ENCODE measurements at regions not wholly inside any gene's neighbourhood (a gene's known extent, or its start where the extent isn't known, plus 50 kb on each side); places are given as distances from the start of the nearest gene placed in this dataset.

GRCh38 chr11:28629235-28629634 is 521.0 kb downstream of the METTL15 start:
- Mint-ChIP-seq H3K4me3 (no peak overlapping the region), H3K4me1 (ENCODE audit: low read depth) (no peaks in the 10 kb centered on the region), H3K9me3 (peaks cover 0 to 7% of the 10 kb centered on the region in 2 donors), H3K36me3 (ENCODE audit: insufficient read depth in 2 of 2) (no peaks in the 10 kb centered on the region), H3K27me3 (ENCODE audit: low read depth) (no peaks in the 10 kb centered on the region), H3K27ac (no peak overlapping the region)
- no peak for ATAC-seq (replicated peaks in 1 of 2)
- DNase-seq = no peak

DNA sequence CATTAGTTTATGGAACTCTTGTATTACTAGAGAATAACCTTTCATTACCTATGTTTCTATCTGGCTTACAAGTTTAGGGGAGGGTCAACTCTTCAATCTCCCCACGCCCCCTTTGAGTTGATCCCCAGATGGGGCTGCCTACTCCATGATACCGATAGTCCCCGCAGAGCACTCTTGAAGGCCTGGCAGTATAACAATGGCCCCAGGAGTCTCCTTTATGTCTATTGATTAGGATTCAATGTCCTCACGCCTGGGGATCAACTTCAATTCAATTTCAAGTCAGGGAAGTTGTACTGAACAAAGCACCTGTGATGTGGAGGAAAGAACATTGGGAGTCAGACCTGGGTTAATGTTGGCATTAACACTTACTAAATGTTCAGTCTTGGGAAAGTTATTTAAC is 520.2 kb downstream of the METTL15 start:
- no peaks in the 10 kb centered on the region for H3K4me1 Mint-ChIP-seq (ENCODE audit: low read depth)
- ATAC-seq (replicated peaks in 1 of 2) (no peak), DNase-seq (no peak)
- no peaks in the 10 kb centered on the region for H3K36me3 Mint-ChIP-seq (ENCODE audit: insufficient read depth in 2 of 2)
- no peak overlapping the region for H3K27ac Mint-ChIP-seq
- peaks cover 1 to 7% of the 10 kb centered on the region in 2 donors for H3K9me3 Mint-ChIP-seq
- no peak overlapping the region for H3K4me3 Mint-ChIP-seq
- no peaks in the 10 kb centered on the region for H3K27me3 Mint-ChIP-seq (ENCODE audit: low read depth)

DNA sequence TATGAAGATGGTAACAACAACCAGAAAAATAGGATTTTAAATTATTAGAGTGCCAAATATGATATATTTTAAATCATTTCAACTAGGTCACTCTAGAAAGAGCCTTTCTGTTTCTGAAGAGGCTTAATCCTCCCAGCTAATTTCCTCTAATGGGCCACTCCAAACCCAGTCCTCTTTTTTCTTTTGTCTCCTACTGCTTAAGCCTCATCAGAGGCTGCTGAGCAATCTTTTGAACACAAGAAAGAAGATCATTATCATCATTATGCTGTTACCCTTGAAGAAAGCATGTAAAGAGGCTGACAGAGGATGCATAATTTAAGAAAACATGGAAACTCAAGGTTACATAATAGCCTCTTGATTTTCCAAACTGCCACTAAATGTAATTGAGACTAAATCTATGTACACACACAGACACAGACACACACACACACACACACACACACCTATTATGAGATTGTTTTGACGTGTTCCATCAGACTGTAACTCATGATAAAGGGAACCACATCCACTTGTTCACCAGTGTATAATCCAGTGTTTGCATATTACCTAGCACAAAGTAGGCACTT is 519.6 kb downstream of the METTL15 start:
- Mint-ChIP-seq H3K27me3 (ENCODE audit: low read depth) (no peaks in the 10 kb centered on the region), H3K4me1 (ENCODE audit: low read depth) (no peaks in the 10 kb centered on the region), H3K27ac (no peak overlapping the region), H3K4me3 (no peak overlapping the region), H3K36me3 (ENCODE audit: insufficient read depth in 2 of 2) (no peaks in the 10 kb centered on the region), H3K9me3 (peaks cover 1 to 7% of the 10 kb centered on the region in 2 donors)
- DNase-seq (no peak), ATAC-seq (replicated peaks in 1 of 2) (no peak)

DNA sequence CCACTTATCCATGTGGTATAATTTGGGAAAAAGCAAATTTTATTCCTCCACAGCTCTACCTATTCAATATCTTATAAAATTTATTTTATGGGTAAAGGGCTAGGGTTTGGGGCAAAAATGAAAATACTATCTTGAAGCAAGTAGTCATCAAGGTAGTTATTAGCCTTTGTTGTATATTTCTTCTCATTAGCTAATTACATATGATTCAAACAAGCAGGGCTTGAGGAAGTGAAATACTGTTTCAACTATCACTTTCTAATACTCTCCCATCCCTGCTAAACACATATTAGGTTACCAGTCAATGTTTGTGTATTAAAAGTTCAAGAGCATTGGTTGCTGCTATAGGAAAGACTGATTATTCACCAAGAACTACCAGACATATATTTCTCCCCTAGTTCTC is 517.3 kb downstream of the METTL15 start:
- Mint-ChIP-seq H3K4me3 (no peak overlapping the region), H3K9me3 (peaks cover 1 to 11% of the 10 kb centered on the region in 2 donors), H3K36me3 (ENCODE audit: insufficient read depth in 2 of 2) (no peaks in the 10 kb centered on the region), H3K27me3 (ENCODE audit: low read depth) (no peaks in the 10 kb centered on the region), H3K4me1 (ENCODE audit: low read depth) (no peaks in the 10 kb centered on the region), H3K27ac (no peak overlapping the region)
- no peak for ATAC-seq (replicated peaks in 1 of 2)
- no peak for DNase-seq

GRCh38 chr11:28621753-28622152 is 513.6 kb downstream of the METTL15 start:
- no peaks in the 10 kb centered on the region for H3K27me3 Mint-ChIP-seq (ENCODE audit: low read depth)

DNA sequence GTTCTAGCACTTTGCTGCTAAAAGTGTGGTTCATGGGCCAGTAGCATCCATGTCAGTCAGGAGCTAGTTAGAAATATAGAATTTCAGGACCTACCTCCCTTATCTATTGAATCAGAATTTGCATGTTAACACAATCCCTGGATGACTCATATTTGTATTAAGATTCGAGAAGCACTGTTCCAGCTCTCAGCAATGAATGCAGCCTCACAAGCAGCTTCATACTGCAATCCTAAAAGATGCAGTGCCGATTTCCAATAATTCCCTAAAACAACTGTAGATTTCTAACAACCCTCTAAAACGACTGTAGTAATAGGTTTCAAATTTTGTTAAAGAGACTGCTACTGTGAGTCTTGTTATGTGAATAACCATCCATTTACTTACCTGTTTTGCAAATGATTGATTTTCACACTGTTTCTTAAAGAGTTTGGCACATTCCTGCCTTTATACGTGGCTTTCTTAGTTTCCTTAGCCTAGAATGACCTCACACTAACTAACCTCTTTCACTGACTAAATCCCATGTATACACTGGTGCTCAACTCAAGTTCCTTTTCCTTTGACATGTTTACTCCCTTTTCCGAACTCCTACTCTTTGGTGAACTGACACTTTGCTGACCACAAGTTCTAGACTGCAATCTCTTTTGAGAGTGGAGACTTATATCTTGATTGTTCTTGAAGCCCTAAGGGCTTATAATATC is 511.8 kb downstream of the METTL15 start:
- DNase-seq (no peak), ATAC-seq (replicated peaks in 1 of 2) (no peak)
- Mint-ChIP-seq H3K36me3 (ENCODE audit: insufficient read depth in 2 of 2) (no peaks in the 10 kb centered on the region), H3K4me1 (ENCODE audit: low read depth) (no peaks in the 10 kb centered on the region), H3K4me3 (no peak overlapping the region), H3K9me3 (peaks cover 1 to 6% of the 10 kb centered on the region in 2 donors), H3K27ac (no peak overlapping the region), H3K27me3 (ENCODE audit: low read depth) (no peaks in the 10 kb centered on the region)

More at GRCh38 chr11:28621753-28622152, 513.6 kb downstream of the METTL15 start:
- Mint-ChIP-seq H3K27ac (no peak overlapping the region), H3K9me3 (peaks cover 1 to 9% of the 10 kb centered on the region in 2 donors), H3K4me1 (ENCODE audit: low read depth) (no peaks in the 10 kb centered on the region), H3K4me3 (no peak overlapping the region), H3K36me3 (ENCODE audit: insufficient read depth in 2 of 2) (no peaks in the 10 kb centered on the region)
- DNase-seq (no peak), ATAC-seq (replicated peaks in 1 of 2) (no peak)

DNA sequence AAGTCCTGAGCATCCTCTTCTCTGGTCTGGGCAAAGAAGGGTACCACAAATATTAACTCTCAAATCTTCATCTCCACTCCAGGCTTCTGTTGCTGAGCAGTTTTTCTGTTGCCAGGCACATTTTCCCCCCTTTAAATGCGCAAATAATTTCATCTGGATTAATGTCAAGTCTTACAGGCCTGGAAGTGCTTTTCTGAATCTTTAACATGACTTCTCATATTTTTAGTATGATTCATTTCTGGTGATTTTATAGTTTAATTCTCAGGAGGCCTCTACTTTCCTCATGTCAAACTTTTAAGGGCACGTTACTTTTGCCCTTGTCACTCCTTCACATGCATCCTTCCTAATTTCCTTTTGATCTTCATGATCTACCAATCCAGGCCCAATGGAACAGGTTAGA is 510.2 kb downstream of the METTL15 start:
- Mint-ChIP-seq H3K27me3 (ENCODE audit: low read depth) (no peaks in the 10 kb centered on the region), H3K9me3 (peaks cover 3 to 4% of the 10 kb centered on the region in 2 donors), H3K36me3 (ENCODE audit: insufficient read depth in 2 of 2) (no peaks in the 10 kb centered on the region), H3K4me1 (ENCODE audit: low read depth) (no peaks in the 10 kb centered on the region), H3K4me3 (no peak overlapping the region), H3K27ac (no peak overlapping the region)
- DNase-seq = no peak
- ATAC-seq (replicated peaks in 1 of 2) = no peak

DNA sequence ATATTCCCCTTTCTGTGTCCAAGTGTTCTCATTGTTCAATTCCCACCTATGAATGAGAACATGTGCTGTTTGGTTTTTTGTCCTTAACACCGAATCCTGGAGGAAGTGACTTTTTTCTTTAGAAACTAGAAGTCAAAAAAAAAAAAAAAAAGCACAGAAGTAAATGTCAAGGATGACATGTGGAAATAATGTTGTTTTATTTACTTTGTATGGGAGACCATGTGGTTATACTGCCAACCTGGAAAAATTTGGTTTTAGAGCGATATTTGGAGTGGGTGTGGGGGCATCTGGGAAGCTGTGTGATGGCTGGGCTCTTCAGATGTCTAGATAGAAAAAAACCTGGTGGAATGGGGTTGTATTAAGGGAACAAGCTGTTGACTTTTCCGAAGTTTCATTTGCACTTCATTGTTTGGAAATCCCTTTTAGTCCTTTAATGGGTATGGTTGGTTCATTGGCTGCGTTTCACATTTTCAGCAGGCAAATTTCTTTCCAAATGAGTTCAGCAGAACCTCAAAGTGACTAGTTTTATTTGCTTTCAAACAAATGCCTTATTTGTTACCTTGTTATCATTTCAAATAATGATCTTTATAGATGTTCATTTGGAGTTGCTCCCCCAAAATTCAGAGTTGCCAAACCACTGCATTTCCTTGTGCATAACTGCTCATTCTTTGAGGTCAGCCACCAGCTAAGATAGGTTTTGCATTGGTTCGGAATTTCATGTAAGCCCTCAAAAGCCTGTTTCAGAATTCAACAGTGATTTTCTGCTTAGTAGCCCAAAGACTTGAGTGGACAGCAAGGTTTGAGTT is 508.2 kb downstream of the METTL15 start:
- H3K27ac Mint-ChIP-seq = no peak overlapping the region
- H3K27me3 Mint-ChIP-seq (ENCODE audit: low read depth) = no peaks in the 10 kb centered on the region

DNA sequence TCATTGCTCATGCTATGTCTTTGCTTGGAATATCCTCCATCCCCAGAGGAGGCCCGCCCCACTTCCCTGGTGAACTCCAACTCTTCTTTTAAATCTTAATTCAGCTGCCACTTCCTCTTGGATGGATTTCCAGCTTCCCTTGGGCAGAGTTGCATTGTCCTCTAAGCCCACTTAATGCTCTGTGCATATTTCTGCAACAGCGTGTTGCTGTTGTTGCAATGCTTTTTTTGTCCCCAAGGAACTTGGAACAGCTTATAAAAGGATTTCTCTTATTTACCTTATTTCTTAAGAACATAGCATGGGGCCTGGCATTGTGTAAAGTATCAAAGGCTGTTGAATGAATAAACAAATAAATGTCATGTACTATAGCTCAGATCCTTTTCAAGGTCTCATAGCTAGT is 507.4 kb downstream of the METTL15 start:
- ATAC-seq (replicated peaks in 1 of 2) = no peak
- no peaks in the 10 kb centered on the region for H3K27me3 Mint-ChIP-seq (ENCODE audit: low read depth)

More for the DNA sequence above, 508.2 kb downstream of the METTL15 start:
- no peaks in the 10 kb centered on the region for H3K36me3 Mint-ChIP-seq (ENCODE audit: insufficient read depth in 2 of 2)
- H3K4me1 Mint-ChIP-seq (ENCODE audit: low read depth) = no peaks in the 10 kb centered on the region
- no peak for ATAC-seq (replicated peaks in 1 of 2)
- peaks cover 3 to 4% of the 10 kb centered on the region in 2 donors for H3K9me3 Mint-ChIP-seq
- H3K4me3 Mint-ChIP-seq = no peak overlapping the region
- no peak for DNase-seq

GRCh38 chr11:28606930-28607329 is 498.7 kb downstream of the METTL15 start:
- no peaks in the 10 kb centered on the region for H3K27me3 Mint-ChIP-seq (ENCODE audit: low read depth)
- H3K27ac Mint-ChIP-seq = no peak overlapping the region
- H3K36me3 Mint-ChIP-seq (ENCODE audit: insufficient read depth in 2 of 2) = no peaks in the 10 kb centered on the region
- no peaks in the 10 kb centered on the region for H3K4me1 Mint-ChIP-seq (ENCODE audit: low read depth)
- ATAC-seq (replicated peaks in 1 of 2) (no peak), DNase-seq (no peak)
- H3K4me3 Mint-ChIP-seq = no peak overlapping the region
- H3K9me3 Mint-ChIP-seq = peaks cover 1 to 7% of the 10 kb centered on the region in 2 donors

More for the DNA sequence above, 507.4 kb downstream of the METTL15 start:
- Mint-ChIP-seq H3K4me1 (ENCODE audit: low read depth) (no peaks in the 10 kb centered on the region), H3K4me3 (no peak overlapping the region), H3K27ac (no peak overlapping the region), H3K9me3 (peaks cover 3% of the 10 kb centered on the region in 2 donors), H3K36me3 (ENCODE audit: insufficient read depth in 2 of 2) (no peaks in the 10 kb centered on the region)
- DNase-seq = no peak

GRCh38 chr11:28599656-28600055 is 491.5 kb downstream of the METTL15 start:
- H3K36me3 Mint-ChIP-seq (ENCODE audit: insufficient read depth in 2 of 2) = no peaks in the 10 kb centered on the region
- H3K4me3 Mint-ChIP-seq = no peak overlapping the region
- H3K9me3 Mint-ChIP-seq = peaks cover 3% of the 10 kb centered on the region in 2 donors
- H3K27me3 Mint-ChIP-seq (ENCODE audit: low read depth) = no peaks in the 10 kb centered on the region
- H3K4me1 Mint-ChIP-seq (ENCODE audit: low read depth) = no peaks in the 10 kb centered on the region
- DNase-seq (no peak), ATAC-seq (replicated peaks in 1 of 2) (no peak)
- no peak overlapping the region for H3K27ac Mint-ChIP-seq

- no peak overlapping the region for H3K27ac Mint-ChIP-seq
- DNase-seq = no peak
These were observed 490.3 kb downstream of the METTL15 start for GRCh38 chr11:28598531-28598930.

GRCh38 chr11:28596816-28597215 is 488.6 kb downstream of the METTL15 start:
- no peak for DNase-seq
- Mint-ChIP-seq H3K36me3 (ENCODE audit: insufficient read depth in 2 of 2) (no peaks in the 10 kb centered on the region), H3K4me3 (no peak overlapping the region), H3K9me3 (peaks cover 2% of the 10 kb centered on the region in 2 donors), H3K4me1 (ENCODE audit: low read depth) (no peaks in the 10 kb centered on the region), H3K27ac (no peak overlapping the region), H3K27me3 (ENCODE audit: low read depth) (no peaks in the 10 kb centered on the region)
- ATAC-seq (replicated peaks in 1 of 2) = no peak

More at GRCh38 chr11:28598531-28598930, 490.3 kb downstream of the METTL15 start:
- Mint-ChIP-seq H3K4me3 (no peak overlapping the region), H3K4me1 (ENCODE audit: low read depth) (no peaks in the 10 kb centered on the region), H3K36me3 (ENCODE audit: insufficient read depth in 2 of 2) (no peaks in the 10 kb centered on the region), H3K9me3 (peaks cover 3% of the 10 kb centered on the region in 2 donors), H3K27me3 (ENCODE audit: low read depth) (no peaks in the 10 kb centered on the region)
- ATAC-seq (replicated peaks in 1 of 2) = no peak
